Endothelial cell of umbilical vein (primary cell): ENCODE measurements at regions not wholly inside any gene's neighbourhood (a gene's known extent, or its start where the extent isn't known, plus 50 kb on each side); places are given as distances from the start of the nearest gene placed in this dataset.

Experiments
- BruUV-seq: library from RNA; stranded (reverse); fragments of 400-500 nt; replicated peaks from 2 replicates; lab custom pipeline; 2021; lab: Mats Ljungman, UMichigan
- CTCF ChIA-PET: fragments of 300-600, 350-600 bp; sonication (Branson Sonifier 250); formaldehyde crosslinking; loops from one replicate; lab custom pipeline; 2021; ENCODE audit warnings: antibody characterized with exemption, inconsistent platforms; lab: Charles Lee
- POLR2A ChIA-PET: fragments of 300-600, 350-600 bp; sonication (Branson Sonifier 250); formaldehyde crosslinking; loops from one replicate; lab custom pipeline; 2021; ENCODE audit warnings: antibody characterized with exemption, inconsistent platforms; lab: Charles Lee
- DNase-seq: peaks from one replicate; pipeline ENCODE4 v3.0.0-alpha.2; 2011; ENCODE audit warnings: low read depth, low spot score
- FAIRE-seq: peaks from 2 replicates; lab custom pipeline; 2011; peaks lifted over from hg19 to GRCh38; lab: Jason Lieb, UNC
- H2AFZ ChIP-seq: 2 replicates; pipeline ENCODE4 v1.6.0; 2012; ENCODE audit warnings: low read depth, low read length, control low read depth, inconsistent platforms
- H3K27ac ChIP-seq: 2 replicates; pipeline ENCODE4 v1.5.1; 2011; ENCODE audit warnings: low read depth, mild to moderate bottlenecking, control low read depth, low read length, moderate library complexity; ENCODE audit not compliant: insufficient read depth
- H3K27me3 ChIP-seq, 2 experiments: 2 replicates each; pipeline versions ENCODE4 v1.6.0 to v1.6.1; 2011; ENCODE audit warnings: low read length in 2 of 2, mixed read lengths in 1 of 2; ENCODE audit not compliant: control insufficient read depth in 2 of 2, insufficient read depth in 2 of 2
- H3K36me3 ChIP-seq, 2 experiments: 2 replicates in 1 of 2; 3 replicates in 1 of 2; pipeline ENCODE4 v1.5.1; 2011; ENCODE audit warnings: low read length in 2 of 2, mild to moderate bottlenecking in 1 of 2, moderate library complexity in 1 of 2; ENCODE audit not compliant: control insufficient read depth in 2 of 2, insufficient read depth in 2 of 2; ENCODE audit errors: extremely low read depth in 1 of 2
- H3K4me1 ChIP-seq: 3 replicates; pipeline ENCODE4 v1.5.1; 2011; ENCODE audit warnings: mild to moderate bottlenecking, low read length; ENCODE audit not compliant: control insufficient read depth, insufficient read depth; ENCODE audit errors: extremely low read depth
- H3K4me2 ChIP-seq: 2 replicates; pipeline ENCODE4 v1.6.1; 2011; ENCODE audit warnings: low read length, control low read depth, mixed read lengths; ENCODE audit not compliant: insufficient read depth
- H3K4me3 ChIP-seq, 3 experiments: fragments of 200-600 bp in 1 of 3; sonication (generic), shearing (Covaris generic) in 1 of 3; replicated peaks in 1 of 3; 2 replicates each; pipeline ENCODE4 v1.5.1; 2011 to 2016; ENCODE audit warnings: control low read depth in 3 of 3, low read length in 3 of 3, mild to moderate bottlenecking in 2 of 3, inconsistent platforms in 1 of 3, low read depth in 1 of 3, moderate library complexity in 1 of 3; ENCODE audit not compliant: insufficient read depth in 1 of 3
- H3K79me2 ChIP-seq: 2 replicates; pipeline ENCODE4 v1.6.0; 2012; ENCODE audit warnings: low read length, inconsistent platforms; ENCODE audit not compliant: control insufficient read depth, insufficient read depth
- H3K9ac ChIP-seq: replicated peaks from 2 replicates; pipeline ENCODE3; 2011; ENCODE audit warnings: low read length, control low read depth; ENCODE audit not compliant: insufficient read depth; ENCODE audit errors: extremely low read depth
- H3K9me1 ChIP-seq: replicated peaks from 3 replicates; pipeline ENCODE4 v1.6.0; 2011; ENCODE audit warnings: mild to moderate bottlenecking, low read length; ENCODE audit not compliant: control insufficient read depth, insufficient read depth; ENCODE audit errors: extremely low read depth
- H3K9me3 ChIP-seq: replicated peaks from 2 replicates; pipeline ENCODE4 v1.5.1; 2012; ENCODE audit warnings: low read length, inconsistent platforms; ENCODE audit not compliant: control insufficient read depth, insufficient read depth
- H4K20me1 ChIP-seq: replicated peaks from 2 replicates; pipeline ENCODE3; 2011; ENCODE audit warnings: mild to moderate bottlenecking, low read length; ENCODE audit not compliant: control insufficient read depth, insufficient read depth; ENCODE audit errors: extremely low read depth
- CTCF ChIP-seq, 2 donors: IDR thresholded peaks; 1 replicate in 1 of 2; 2 replicates in 1 of 2; pipeline ENCODE4 v1.5.1; 2011; ENCODE audit warnings: low read length in 2 of 2, mild to moderate bottlenecking in 2 of 2, moderate library complexity in 2 of 2, control low read depth in 1 of 2, inconsistent platforms in 1 of 2, low read depth in 1 of 2; ENCODE audit not compliant: insufficient read depth in 1 of 2; ENCODE audit errors: extremely low read depth in 1 of 2
- EZH2 ChIP-seq: IDR thresholded peaks from 2 replicates; pipeline ENCODE4 v1.6.1; 2012; ENCODE audit warnings: borderline replicate concordance, low read depth, mild to moderate bottlenecking, moderate library complexity, low read length, inconsistent platforms; ENCODE audit not compliant: severe bottlenecking
- FOS ChIP-seq: IDR thresholded peaks from 2 replicates; pipeline ENCODE4 v1.6.1; 2011; ENCODE audit warnings: mild to moderate bottlenecking, low read length, moderate library complexity, borderline replicate concordance; ENCODE audit not compliant: insufficient read depth
- GATA2 ChIP-seq: IDR thresholded peaks from 2 replicates; pipeline ENCODE4 v1.7.0; 2011; ENCODE audit warnings: low read depth, mild to moderate bottlenecking, moderate library complexity, mixed read lengths, low read length; ENCODE audit not compliant: insufficient read length, insufficient read depth
- JUN ChIP-seq: IDR thresholded peaks from 2 replicates; pipeline ENCODE4 v1.6.1; 2011; ENCODE audit warnings: borderline replicate concordance, low read depth; ENCODE audit not compliant: insufficient read length, insufficient read depth
- MAX ChIP-seq: IDR thresholded peaks from 2 replicates; pipeline ENCODE4 v1.6.1; 2011; ENCODE audit not compliant: insufficient read depth, insufficient read length
- MYC ChIP-seq: IDR thresholded peaks from one replicate; pipeline ENCODE4 v1.6.1; 2011; ENCODE audit warnings: mild to moderate bottlenecking, low read depth, low read length
- POLR2A ChIP-seq: IDR thresholded peaks from 2 replicates; pipeline ENCODE4 v1.6.1; 2012; ENCODE audit warnings: low read depth, mild to moderate bottlenecking, control low read depth, low read length
- POLR2AphosphoS5 ChIP-seq: IDR thresholded peaks from 2 replicates; pipeline ENCODE4 v1.6.1; 2012; ENCODE audit warnings: low read depth, mild to moderate bottlenecking, control low read depth, low read length, moderate library complexity; ENCODE audit not compliant: insufficient read depth
- dilution Hi-C: fragments of 300-500 bp; cut with MboI; formaldehyde crosslinking; loops from one replicate; pipeline ENCODE4 v1.15.0; 2019; ENCODE audit warnings: low sequenced_read_pairs; ENCODE audit not compliant: extremely low pct_ligation_motif_present
- intact Hi-C: fragments of 100-400 bp; cut with micrococcal nuclease; formaldehyde crosslinking; loops from one replicate; pipeline ENCODE4 v1.10.0; 2022

GRCh38 chr5:58121391-58121790 is 338.5 kb downstream of the PLK2 start:
- Histone ChIP-seq H3K36me3 (no peaks in the 10 kb centered on the region), H3K4me3 (no peak overlapping the region), H2AFZ (no peak overlapping the region), H3K79me2 (no peaks in the 10 kb centered on the region), H3K9me1 (no peaks in the 10 kb centered on the region), H3K4me1 (no peaks in the 10 kb centered on the region), H3K4me2 (no peak overlapping the region), H4K20me1 (no peaks in the 10 kb centered on the region), H3K27ac (no peak overlapping the region), H3K9me3 (no peaks in the 10 kb centered on the region), H3K27me3 (no peaks in the 10 kb centered on the region), H3K9ac (no peak overlapping the region)
- no TSS peak for BruUV-seq
- ChIA-PET POLR2A (no interaction called here), CTCF (interaction anchor here (0.7 to 1.6 kb wide), 2 partner anchors 10 to 12 kb away, joined by 3 to 5 read pairs; no protein-coding TSS in a partner anchor)
- dilution Hi-C loops, result no loop called here
- no peak for TF ChIP-seq JUN
- no peak for TF ChIP-seq MYC
- TF ChIP-seq POLR2AphosphoS5, result no peak
- no peak for TF ChIP-seq GATA2
- no peak for TF ChIP-seq CTCF (IDR thresholded peaks at IDR 0.05; ENCODE audit: extremely low read depth in 1 of 2, insufficient read depth in 1 of 2, low read depth in 1 of 2, low read length in 2 of 2)
- no peak for TF ChIP-seq EZH2
- TF ChIP-seq POLR2A, result no peak
- no peak for TF ChIP-seq FOS
- no peak for TF ChIP-seq MAX
- FAIRE-seq (no peak), DNase-seq (no peak)
- intact Hi-C loops, result loop anchor here (10.0 kb wide), 1 partner anchor 337 kb away; no protein-coding TSS in a partner anchor
